RWPE2 (cell line): ENCODE measurements at regions not wholly inside any gene's neighbourhood (a gene's known extent, or its start where the extent isn't known, plus 50 kb on each side); places are given as distances from the start of the nearest gene placed in this dataset.

Experiments used
- ATAC-seq: fragments of 200-7000 bp; cut with Tn5 transposase; 3 replicates; pipeline ENCODE4 v1.9.1; 2021; ENCODE audit warnings: low read depth
- DNase-seq: peaks from one replicate; pipeline ENCODE4 v3.0.0-alpha.2; 2020; ENCODE audit warnings: low spot score
- H3K27ac ChIP-seq: fragments of 450-650 bp; 2 replicates; pipeline ENCODE4 v1.5.1; 2017; ENCODE audit warnings: mild to moderate bottlenecking; ENCODE audit not compliant: poor library complexity, severe bottlenecking
- H3K27me3 ChIP-seq: fragments of 250-450 bp; sonication (Bioruptor Pico); 2 replicates; pipeline ENCODE4 v1.5.1; 2021; ENCODE audit warnings: mild to moderate bottlenecking, moderate library complexity; ENCODE audit not compliant: insufficient read depth, poor library complexity, severe bottlenecking
- H3K36me3 ChIP-seq: fragments of 250-450 bp; sonication (Bioruptor Pico); 2 replicates; pipeline ENCODE4 v1.5.1; 2020; ENCODE audit warnings: low read depth, mild to moderate bottlenecking, moderate library complexity
- H3K4me1 ChIP-seq: fragments of 250-450 bp; sonication (Bioruptor Pico); 2 replicates; pipeline ENCODE4 v1.5.1; 2021; ENCODE audit warnings: mild to moderate bottlenecking, moderate library complexity; ENCODE audit not compliant: insufficient read depth, poor library complexity, severe bottlenecking
- H3K4me3 ChIP-seq: fragments of 250-450 bp; sonication (Bioruptor Pico); 2 replicates; pipeline ENCODE4 v1.5.1; 2021; ENCODE audit warnings: mild to moderate bottlenecking, moderate library complexity; ENCODE audit not compliant: severe bottlenecking
- H3K9me3 ChIP-seq: fragments of 250-450 bp; sonication (Bioruptor Pico); 2 replicates; pipeline ENCODE4 v1.5.1; 2021; ENCODE audit warnings: mild to moderate bottlenecking, moderate library complexity; ENCODE audit not compliant: severe bottlenecking
- CTCF ChIP-seq: fragments of 450-650 bp; IDR thresholded peaks from one replicate; pipeline ENCODE4 v1.5.1; 2017; ENCODE audit warnings: mild to moderate bottlenecking, moderate library complexity; ENCODE audit not compliant: poor library complexity, severe bottlenecking

DNA sequence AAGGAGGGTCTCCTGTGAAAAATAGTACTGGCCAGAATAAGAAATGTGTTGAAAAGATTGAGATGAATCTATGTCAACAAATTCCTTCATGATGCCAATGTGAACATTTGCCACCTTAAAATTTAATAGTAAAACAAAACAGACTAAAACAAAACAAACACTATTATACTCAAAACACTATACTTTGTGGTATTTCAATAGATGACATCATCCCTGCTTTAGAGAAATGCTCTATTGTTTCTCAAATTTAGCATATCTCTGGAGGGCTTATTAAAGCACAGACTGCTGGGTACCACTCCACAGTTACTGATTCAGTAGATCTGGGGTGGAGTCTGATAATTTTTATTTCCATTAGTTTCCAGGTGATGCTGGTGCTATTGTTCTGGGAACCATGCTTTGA is 579.4 kb upstream of the FAM98A start:
- Histone ChIP-seq H3K27me3 (no peaks in the 10 kb centered on the region), H3K27ac (no peak overlapping the region), H3K9me3 (no peaks in the 10 kb centered on the region), H3K36me3 (no peaks in the 10 kb centered on the region), H3K4me3 (no peak overlapping the region), H3K4me1 (no peaks in the 10 kb centered on the region)
- ATAC-seq (no peak), DNase-seq (no peak)
- no peak for TF ChIP-seq CTCF

DNA sequence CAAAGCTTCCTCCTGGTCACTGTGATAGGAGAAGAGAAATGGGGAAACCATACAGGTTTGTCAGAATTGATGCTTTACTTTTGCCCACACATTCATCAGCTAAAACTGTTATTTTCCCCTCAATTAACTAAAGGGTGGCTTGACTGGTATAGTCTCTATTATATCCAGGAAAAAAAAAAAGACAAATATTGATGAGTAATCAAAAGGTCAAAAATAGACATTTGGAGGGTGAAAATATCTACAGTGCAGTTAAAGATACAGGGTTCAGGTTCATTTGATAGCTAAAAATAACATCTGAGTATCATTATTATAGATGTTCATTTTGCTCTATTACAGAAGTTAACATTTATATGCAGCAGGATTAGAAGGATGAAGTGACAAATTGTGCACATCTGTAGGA is 577.6 kb upstream of the FAM98A start:
- no peak for TF ChIP-seq CTCF
- ATAC-seq (no peak), DNase-seq (no peak)
- no peak overlapping the region for H3K4me3 ChIP-seq
- H3K27ac ChIP-seq, result no peak overlapping the region
- no peaks in the 10 kb centered on the region for H3K27me3 ChIP-seq
- no peaks in the 10 kb centered on the region for H3K9me3 ChIP-seq
- H3K4me1 ChIP-seq, result no peaks in the 10 kb centered on the region
- no peaks in the 10 kb centered on the region for H3K36me3 ChIP-seq

- Histone ChIP-seq H3K9me3 (no peaks in the 10 kb centered on the region), H3K27ac (no peak overlapping the region), H3K4me1 (no peaks in the 10 kb centered on the region), H3K4me3 (no peak overlapping the region), H3K36me3 (no peaks in the 10 kb centered on the region), H3K27me3 (no peaks in the 10 kb centered on the region)
- no peak for DNase-seq
- TF ChIP-seq CTCF, result no peak
- no peak for ATAC-seq
These were observed 575.4 kb upstream of the FAM98A start for GRCh38 chr2:34174506-34174905.

GRCh38 chr2:34162231-34162630 is 563.1 kb upstream of the FAM98A start:
- H3K27ac ChIP-seq, result no peak overlapping the region
- no peak for TF ChIP-seq CTCF
- ATAC-seq, result no peak
- H3K4me3 ChIP-seq, result no peak overlapping the region
- H3K27me3 ChIP-seq, result peaks cover 4% of the 10 kb centered on the region
- H3K9me3 ChIP-seq, result no peaks in the 10 kb centered on the region
- H3K4me1 ChIP-seq, result no peaks in the 10 kb centered on the region
- no peak for DNase-seq
- H3K36me3 ChIP-seq, result no peaks in the 10 kb centered on the region

DNA sequence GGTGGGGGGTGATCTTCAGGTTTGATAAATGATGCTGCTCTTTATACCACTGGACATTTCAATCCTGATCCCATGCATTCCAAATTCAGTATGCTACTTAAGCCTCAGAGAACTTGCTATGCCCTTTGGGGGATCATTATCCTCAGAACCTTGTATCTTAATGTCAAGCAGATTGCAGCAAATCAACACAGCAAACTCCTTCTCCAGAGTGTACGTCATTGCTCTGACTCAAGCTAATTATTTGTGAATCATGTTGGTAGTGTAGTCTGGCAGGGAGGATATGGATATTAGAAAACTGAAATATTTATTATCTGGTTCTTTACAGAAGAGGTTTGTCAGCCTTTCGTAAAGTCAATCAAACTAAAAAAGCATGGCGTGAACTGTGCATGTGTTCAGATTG is 562.5 kb upstream of the FAM98A start:
- DNase-seq (no peak), ATAC-seq (no peak)
- H3K4me1 ChIP-seq, result no peaks in the 10 kb centered on the region
- no peak for TF ChIP-seq CTCF
- H3K9me3 ChIP-seq, result no peaks in the 10 kb centered on the region
- no peaks in the 10 kb centered on the region for H3K36me3 ChIP-seq
- H3K4me3 ChIP-seq, result no peak overlapping the region
- H3K27ac ChIP-seq, result no peak overlapping the region
- H3K27me3 ChIP-seq, result peaks cover 6% of the 10 kb centered on the region
